Right cardiac atrium (tissue), 5 donors: ENCODE measurements at regions not wholly inside any gene's neighbourhood (a gene's known extent, or its start where the extent isn't known, plus 50 kb on each side); places are given as distances from the start of the nearest gene placed in this dataset.
"Not testable (repeated sequence)": the region's sequence is repeated elsewhere in the genome, so short reads cannot be mapped to it uniquely, and the experiment has no call there.

Source experiments
- ATAC-seq, 2 donors: fragments of 200-7000 bp; cut with Tn5 transposase; one replicate each; pipeline versions ENCODE4 v1.8.0 to v1.9.1; 2020; ENCODE audit warnings: moderate library complexity in 2 of 2, mild to moderate bottlenecking in 1 of 2
- DNase-seq, 3 donors: peaks; one replicate each; pipeline ENCODE4 v3.0.0-alpha.2; 2020
- H3K27ac ChIP-seq: one replicate; pipeline ENCODE4 v1.5.1; 2013; ENCODE audit warnings: mild to moderate bottlenecking, low read length, control low read depth, moderate library complexity
- H3K27me3 ChIP-seq: one replicate; pipeline ENCODE4 v1.6.1; 2013; ENCODE audit not compliant: control insufficient read depth, insufficient read depth
- H3K4me1 ChIP-seq: one replicate; pipeline ENCODE4 v1.6.1; 2013; ENCODE audit warnings: low read length; ENCODE audit not compliant: control insufficient read depth, insufficient read depth
- H3K4me3 ChIP-seq: one replicate; pipeline ENCODE4 v1.5.1; 2013; ENCODE audit warnings: low read length, control low read depth
- H3K9me3 ChIP-seq: one replicate; pipeline ENCODE4 v1.6.1; 2013; ENCODE audit warnings: low read length; ENCODE audit not compliant: control insufficient read depth
- WGBS: extraction: QIAGEN DNeasy Blood & Tissue Kit; methylation state at CpG from one replicate; pipeline ENCODE4 v1.1.7; 2013; 5-methylcytosine and 5-hydroxymethylcytosine counted together
- intact Hi-C, 4 donors: fragments of 100-400 bp; cut with DNase I; formaldehyde crosslinking; loops; one replicate each; pipeline versions ENCODE4 v1.11.0 to v1.14.0; 2022 to 2023
- donor health status: healthy with polysubstance abuse.
- donor health status: DM: no; HTN: yes; CAD: no.
- donor health status: DM: no; HTN: no; CAD: no.
- donor health status: DM: no; HTN: yes; CAD: no; lungs with severe emphysema.
- donor health status: DM: yes; HTN: yes; CAD: no.

GRCh38 chr2:132009177-132009873 lies 152.4 kb downstream of the ANKRD30BL start:
- peaks cover 2% of the 10 kb centered on the region for H3K4me1 ChIP-seq
- ATAC-seq (no peak), DNase-seq (no peak)
- H3K9me3 ChIP-seq, result no peaks in the 10 kb centered on the region
- intact Hi-C loops, result no loop called here
- 12% methylated on average over 13 of the region's 13 CpGs for WGBS
- H3K4me3 ChIP-seq, result peak overlapping the region; percentile 69
- H3K27ac ChIP-seq, result no peak overlapping the region
- no peaks in the 10 kb centered on the region for H3K27me3 ChIP-seq

- ATAC-seq, H3K27me3 ChIP-seq, H3K4me3 ChIP-seq, intact Hi-C loops, H3K27ac ChIP-seq, DNase-seq, H3K9me3 ChIP-seq, H3K4me1 ChIP-seq: not testable (repeated sequence)
- 22% methylated on average over 1 of the region's 1 CpG for WGBS
Measured at GRCh38 chr2:131990751-131991150, 171.0 kb downstream of the ANKRD30BL start.

- H3K27ac ChIP-seq, H3K9me3 ChIP-seq, ATAC-seq, H3K4me1 ChIP-seq, DNase-seq, H3K4me3 ChIP-seq, intact Hi-C loops, H3K27me3 ChIP-seq: not testable (repeated sequence)
- WGBS, result 85% methylated on average over 10 of the region's 10 CpGs
Measured at GRCh38 chr2:131966671-131967070, 195.1 kb downstream of the ANKRD30BL start.

- Histone ChIP-seq H3K4me3 (no peak overlapping the region), H3K27me3 (no peaks in the 10 kb centered on the region), H3K4me1 (no peaks in the 10 kb centered on the region), H3K9me3 (no peaks in the 10 kb centered on the region), H3K27ac (no peak overlapping the region)
- ATAC-seq, result no peak
- peak in 1 of 3 donors; percentile 35 for DNase-seq
- WGBS, result 93% methylated on average over 32 of the region's 32 CpGs
- intact Hi-C loops, result no loop called here
Measured at GRCh38 chr2:131966256-131966655, 195.5 kb downstream of the ANKRD30BL start.

- H3K9me3 ChIP-seq, H3K4me3 ChIP-seq, H3K27me3 ChIP-seq, H3K27ac ChIP-seq, ATAC-seq, H3K4me1 ChIP-seq, DNase-seq, intact Hi-C loops: not testable (repeated sequence)
- WGBS, result 61% methylated on average over 2 of the region's 2 CpGs
Measured at GRCh38 chr2:131958019-131958609, 203.6 kb downstream of the ANKRD30BL start.

- ATAC-seq, H3K9me3 ChIP-seq, intact Hi-C loops, DNase-seq, H3K4me3 ChIP-seq, H3K27me3 ChIP-seq, H3K4me1 ChIP-seq, H3K27ac ChIP-seq: not testable (repeated sequence)
Measured at GRCh38 chr2:131948641-131949040, 213.1 kb downstream of the ANKRD30BL start.

GRCh38 chr2:131923287-131923686 lies 238.5 kb downstream of the ANKRD30BL start:
- H3K27me3 ChIP-seq, H3K4me3 ChIP-seq, intact Hi-C loops, H3K4me1 ChIP-seq, ATAC-seq, H3K27ac ChIP-seq, H3K9me3 ChIP-seq, DNase-seq: not testable (repeated sequence)
- 43% methylated on average over 1 of the region's 1 CpG for WGBS

- intact Hi-C loops, DNase-seq, H3K4me1 ChIP-seq, H3K27ac ChIP-seq, H3K9me3 ChIP-seq, H3K4me3 ChIP-seq, H3K27me3 ChIP-seq, ATAC-seq: not testable (repeated sequence)
- 40% methylated on average over 2 of the region's 2 CpGs for WGBS
Measured at GRCh38 chr2:131922854-131923253, 238.9 kb downstream of the ANKRD30BL start.
